ENCODE measurements at regions not wholly inside any gene's neighbourhood (a gene's known extent, or its start where the extent isn't known, plus 50 kb on each side); places are given as distances from the start of the nearest gene placed in this dataset.

DNA sequence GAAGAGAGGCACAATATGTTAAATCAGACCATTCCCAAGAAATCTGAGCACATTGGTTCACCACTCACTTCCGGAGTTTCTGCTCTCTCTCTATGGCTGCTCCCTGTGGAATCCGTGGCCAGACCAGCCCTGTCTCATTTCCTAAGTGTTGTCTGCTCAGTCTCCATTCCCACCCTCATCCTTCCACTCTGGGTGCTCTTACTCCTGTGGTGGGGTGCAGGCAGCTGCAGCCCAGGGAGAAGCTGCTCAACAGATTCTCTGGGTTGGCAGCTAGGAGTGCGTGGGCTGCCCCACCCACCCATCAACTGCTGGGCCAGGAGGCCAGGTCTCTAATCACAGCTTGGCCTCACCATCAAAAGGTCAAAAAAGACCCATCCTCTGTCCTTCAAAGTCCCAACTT, 98.3 kb downstream of the ARL4C start:
- no peak overlapping the region for H3K56ac ChIP-seq (ENCODE audit: insufficient read length, low read depth, low read length)
- Mint-ChIP-seq H3K27me3 (ENCODE audit: low read depth) (peaks cover 61% of the 10 kb centered on the region), H3K27ac (no peak overlapping the region; a peak in 2 of 7 replicates), H3K4me1 (peaks cover 5 to 7% of the 10 kb centered on the region in 2 experiments), H3K36me3 (ENCODE audit: insufficient read depth in 1 of 3, low read depth in 3 of 3) (no peaks in the 10 kb centered on the region; a peak in 1 of 7 replicates), H3K4me3 (no peak overlapping the region), H3K9me3 (no peaks in the 10 kb centered on the region; a peak in 1 of 5 replicates)
- TF ChIP-seq, protein P1, sequence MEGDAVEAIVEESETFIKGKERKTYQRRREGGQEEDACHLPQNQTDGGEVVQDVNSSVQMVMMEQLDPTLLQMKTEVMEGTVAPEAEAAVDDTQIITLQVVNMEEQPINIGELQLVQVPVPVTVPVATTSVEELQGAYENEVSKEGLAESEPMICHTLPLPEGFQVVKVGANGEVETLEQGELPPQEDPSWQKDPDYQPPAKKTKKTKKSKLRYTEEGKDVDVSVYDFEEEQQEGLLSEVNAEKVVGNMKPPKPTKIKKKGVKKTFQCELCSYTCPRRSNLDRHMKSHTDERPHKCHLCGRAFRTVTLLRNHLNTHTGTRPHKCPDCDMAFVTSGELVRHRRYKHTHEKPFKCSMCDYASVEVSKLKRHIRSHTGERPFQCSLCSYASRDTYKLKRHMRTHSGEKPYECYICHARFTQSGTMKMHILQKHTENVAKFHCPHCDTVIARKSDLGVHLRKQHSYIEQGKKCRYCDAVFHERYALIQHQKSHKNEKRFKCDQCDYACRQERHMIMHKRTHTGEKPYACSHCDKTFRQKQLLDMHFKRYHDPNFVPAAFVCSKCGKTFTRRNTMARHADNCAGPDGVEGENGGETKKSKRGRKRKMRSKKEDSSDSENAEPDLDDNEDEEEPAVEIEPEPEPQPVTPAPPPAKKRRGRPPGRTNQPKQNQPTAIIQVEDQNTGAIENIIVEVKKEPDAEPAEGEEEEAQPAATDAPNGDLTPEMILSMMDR (conservative IDR thresholded peaks at IDR 0.05) = no peak
- H3K27ac ChIP-seq (ENCODE audit: insufficient read length, low read depth, low read length) = no peak overlapping the region
- H4K8ac ChIP-seq (replicated peaks; ENCODE audit: insufficient read length, low read depth, low read length) = no peak overlapping the region
- H3K18ac ChIP-seq (ENCODE audit: insufficient read length, low read depth, low read length) = no peak overlapping the region
- H2BK20ac ChIP-seq (ENCODE audit: low read depth, low read length, poor library complexity, severe bottlenecking) = no peak overlapping the region
- H3K23me2 ChIP-seq (ENCODE audit: insufficient read length, low read depth, low read length, poor library complexity, severe bottlenecking) = no peaks in the 10 kb centered on the region
- H2AK5ac ChIP-seq (ENCODE audit: insufficient read length, low read length) = no peak overlapping the region
- no peak overlapping the region for H2AFZ ChIP-seq (ENCODE audit: low read length)
- H2BK120ac ChIP-seq (ENCODE audit: low read depth, low read length, poor library complexity, severe bottlenecking) = no peak overlapping the region
- no peak overlapping the region for H4K91ac ChIP-seq (ENCODE audit: insufficient read length, low read depth, low read length)
- H3K9me3 ChIP-seq (ENCODE audit: control insufficient read depth, low read depth, low read length) = no peaks in the 10 kb centered on the region
- no peak overlapping the region for H3K9ac ChIP-seq (ENCODE audit: extremely low read depth, insufficient read length, low read length)
- no peak overlapping the region for H3K4me2 ChIP-seq (ENCODE audit: insufficient read depth, insufficient read length, low read length)
- H3K23ac ChIP-seq (ENCODE audit: insufficient read length, low read depth, low read length) = no peak overlapping the region
- H3K79me2 ChIP-seq (ENCODE audit: insufficient read depth, low read length) = no peaks in the 10 kb centered on the region
- DNase-seq = no peak
- no peaks in the 10 kb centered on the region for H3K79me1 ChIP-seq (ENCODE audit: insufficient read depth, low read depth, low read length, poor library complexity, severe bottlenecking)
- WGBS (ENCODE audit: extremely low coverage, insufficient read length, low lambda C conversion rate) = no CpG with 5 or more reads among the region's 3 CpGs
- no peak overlapping the region for H3T11ph ChIP-seq (ENCODE audit: low read length)
- H2BK15ac ChIP-seq (ENCODE audit: low read depth, low read length) = no peak overlapping the region; the same call in 1 of the 2 replicates
- no peaks in the 10 kb centered on the region for H4K20me1 ChIP-seq (ENCODE audit: control insufficient read depth, insufficient read depth, insufficient read length)
- H3K14ac ChIP-seq (ENCODE audit: insufficient read depth, low read length) = no peak overlapping the region
- no peak overlapping the region for H2BK12ac ChIP-seq (ENCODE audit: insufficient read length, low read depth, low read length)
- H4K5ac ChIP-seq (ENCODE audit: insufficient read length, low read depth, low read length) = no peak overlapping the region
- H3K4ac ChIP-seq (ENCODE audit: low read depth, low read length) = no peak overlapping the region
- no peaks in the 10 kb centered on the region for H3K4me1 ChIP-seq (ENCODE audit: insufficient read depth, low read length)
- H3K27me3 ChIP-seq (ENCODE audit: insufficient read depth, low read length) = no peaks in the 10 kb centered on the region
- H2BK5ac ChIP-seq (ENCODE audit: insufficient read length, low read length) = no peak overlapping the region

Data from H9 (cell line).